ENCODE measurements at regions not wholly inside any gene's neighbourhood (a gene's known extent, or its start where the extent isn't known, plus 50 kb on each side); places are given as distances from the start of the nearest gene placed in this dataset.

DNA sequence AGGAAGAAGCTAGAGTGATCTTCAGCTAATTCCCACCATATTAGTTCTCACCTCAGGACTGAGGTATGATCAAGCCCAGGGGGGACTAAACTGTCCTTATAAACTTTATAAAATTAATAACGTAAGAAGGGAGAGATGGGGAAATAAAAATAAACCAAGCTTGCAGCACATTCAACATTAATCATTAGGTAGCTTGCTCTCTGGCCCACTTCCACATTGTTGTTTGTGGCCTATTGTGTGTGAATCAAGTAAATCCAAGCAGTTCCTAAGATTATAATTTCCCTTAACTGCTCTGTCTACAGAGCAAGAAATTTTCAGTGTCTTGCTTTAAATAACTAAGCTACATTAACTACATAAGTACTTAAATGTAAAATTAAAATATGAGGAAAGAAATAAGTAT, 131.3 kb upstream of the ABCA1 start:
- DNase-seq (ENCODE audit: low read depth in 4 of 4, low spot score in 3 of 4) = no peak

DNA sequence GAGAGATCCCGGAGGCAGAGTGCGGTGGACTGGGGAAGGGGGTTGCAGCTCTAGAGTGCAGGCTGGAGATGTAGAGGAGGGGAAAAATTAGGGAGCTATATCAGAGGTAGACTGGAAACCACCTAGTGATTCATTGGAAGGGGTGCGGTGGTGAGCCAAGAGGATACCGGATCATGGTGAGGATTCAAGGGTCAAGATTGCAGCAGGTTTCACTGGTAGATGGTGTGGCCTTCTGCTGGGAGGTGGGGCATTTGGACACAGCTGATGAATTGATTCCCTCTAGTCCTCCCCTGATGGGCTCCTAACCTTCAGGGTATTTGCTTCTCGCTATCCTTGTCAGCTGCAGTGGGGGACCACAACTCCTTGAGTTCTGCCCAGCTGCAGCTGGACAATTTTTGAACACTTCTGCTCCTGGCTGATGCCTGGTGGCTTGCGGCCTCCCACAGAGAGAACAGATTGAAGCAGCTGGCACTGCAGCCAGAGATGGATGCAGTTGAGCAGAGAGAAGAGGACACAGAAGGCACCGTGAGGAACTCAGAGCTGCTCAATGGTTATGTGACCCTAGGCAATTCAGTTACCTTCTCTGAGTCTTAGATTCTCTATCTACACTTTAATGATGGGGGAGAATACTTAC, 134.4 kb upstream of the ABCA1 start:
- DNase-seq (ENCODE audit: low read depth in 4 of 4, low spot score in 3 of 4) = no peak

DNA sequence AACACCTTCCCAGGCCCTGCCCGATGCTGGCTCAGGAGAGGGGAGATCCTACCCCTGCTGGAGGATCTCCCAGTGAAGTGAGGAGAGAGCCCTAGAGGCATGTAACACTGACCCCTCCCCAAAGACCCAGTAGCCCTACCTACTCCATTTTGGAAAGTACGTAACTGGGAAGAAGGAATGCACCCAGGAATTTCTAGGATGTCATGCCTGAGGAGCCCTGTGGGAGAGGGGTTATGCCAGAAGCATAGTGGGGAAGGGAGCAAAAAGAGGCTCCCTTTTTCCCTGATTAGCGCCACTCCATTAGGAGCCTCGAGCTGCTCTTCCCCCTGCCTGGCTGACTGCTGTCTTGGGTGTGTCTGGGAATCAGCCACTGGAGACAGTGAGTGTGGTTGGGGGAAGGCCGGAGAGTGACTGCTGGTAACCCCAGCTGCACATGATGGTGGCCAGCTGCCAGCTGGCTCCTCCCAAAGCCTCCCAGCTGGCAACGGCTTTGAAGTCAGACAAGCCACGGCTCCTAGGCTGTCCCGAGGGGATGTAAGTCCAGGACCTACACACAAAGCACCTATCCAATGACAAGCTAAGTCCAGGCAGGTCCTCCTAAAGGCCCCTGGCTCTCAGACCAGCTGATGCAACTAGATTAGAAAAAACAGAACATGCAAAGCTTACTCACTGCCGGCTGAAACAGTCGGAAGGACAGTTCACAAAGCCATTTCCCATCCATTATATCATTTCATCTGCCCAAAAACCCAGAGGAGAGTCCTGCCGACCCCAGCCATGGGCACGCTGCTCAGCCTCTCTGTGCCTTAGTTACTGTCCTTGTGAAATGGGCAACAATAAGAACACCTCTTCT, 136.5 kb upstream of the ABCA1 start:
- DNase-seq (ENCODE audit: low read depth in 4 of 4, low spot score in 3 of 4) = peak; percentile 53 to 71 (median 56)

DNA sequence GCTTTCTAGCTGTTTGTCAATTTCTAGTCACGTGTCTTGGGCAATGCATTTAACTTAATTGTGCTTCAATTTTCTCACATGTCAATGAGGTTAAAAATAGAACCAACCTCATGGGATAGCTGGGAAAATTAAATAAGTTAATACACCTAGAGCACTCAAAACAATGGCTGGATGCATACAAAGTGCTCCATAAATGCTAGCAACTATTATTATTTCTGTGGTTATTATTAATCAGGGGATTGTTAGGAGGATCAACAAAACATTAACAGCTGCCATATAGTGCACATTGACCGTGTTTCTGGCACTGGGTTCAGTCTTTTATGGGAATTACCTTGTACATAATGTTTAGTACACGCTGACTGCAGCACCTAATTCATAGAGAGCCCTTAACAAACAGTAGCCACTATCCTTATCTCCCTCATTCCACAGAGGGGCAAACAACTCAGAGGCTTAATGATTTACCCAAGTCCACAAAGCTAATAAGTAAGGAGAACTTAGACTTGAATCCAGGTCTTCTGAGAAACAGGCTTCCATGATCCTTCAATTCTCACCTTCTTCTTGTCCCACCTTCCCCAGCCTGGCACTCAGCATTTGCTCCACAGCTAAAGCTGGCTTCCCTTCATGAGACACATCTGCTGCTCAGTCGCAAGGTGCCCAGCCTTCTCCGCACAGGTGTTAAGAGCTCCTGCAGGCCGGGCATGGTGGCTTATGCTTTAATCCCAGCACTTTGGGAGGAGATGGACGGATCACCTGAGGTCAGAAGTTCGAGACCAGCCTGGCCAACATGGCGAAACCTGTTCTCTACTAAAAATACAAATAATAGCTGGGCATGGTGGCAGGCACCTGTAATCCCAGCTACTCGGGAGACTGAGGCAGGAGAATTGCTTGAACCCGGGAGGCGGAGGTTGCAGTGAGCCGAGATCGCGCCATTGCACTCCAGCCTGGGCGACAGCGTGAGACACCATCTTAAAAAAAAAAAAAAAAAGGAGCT, 137.4 kb upstream of the ABCA1 start:
- DNase-seq (ENCODE audit: low read depth in 4 of 4, low spot score in 3 of 4) = no peak

DNA sequence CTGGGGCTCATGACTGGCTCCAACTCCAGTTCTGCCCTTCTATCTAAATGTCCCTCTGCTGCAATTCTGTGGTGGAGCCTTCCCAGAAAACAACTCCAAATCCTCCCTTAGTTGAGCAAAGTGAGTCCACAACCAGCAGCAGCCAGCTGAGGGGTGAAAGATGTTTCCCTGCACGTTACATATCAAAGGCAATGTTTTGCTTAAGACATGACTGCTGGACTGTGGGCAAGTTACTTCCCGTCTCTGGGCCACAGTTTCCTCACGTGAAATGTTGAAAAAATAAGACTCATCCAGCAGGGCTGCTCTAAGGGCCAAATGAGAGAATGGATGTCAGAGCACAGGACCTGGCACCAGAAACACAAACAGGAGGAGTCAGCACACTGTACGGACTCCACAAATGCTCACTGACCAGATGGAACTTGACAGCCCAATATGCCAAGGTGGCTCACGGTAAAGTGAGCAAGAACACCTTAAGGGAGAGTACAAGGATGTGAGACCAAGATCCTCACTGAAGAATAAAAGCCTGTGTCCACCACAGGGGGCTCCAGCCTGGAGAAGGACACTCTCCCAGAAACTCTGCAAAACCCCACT, 138.4 kb upstream of the ABCA1 start:
- DNase-seq (ENCODE audit: low read depth in 4 of 4, low spot score in 3 of 4) = no peak

DNA sequence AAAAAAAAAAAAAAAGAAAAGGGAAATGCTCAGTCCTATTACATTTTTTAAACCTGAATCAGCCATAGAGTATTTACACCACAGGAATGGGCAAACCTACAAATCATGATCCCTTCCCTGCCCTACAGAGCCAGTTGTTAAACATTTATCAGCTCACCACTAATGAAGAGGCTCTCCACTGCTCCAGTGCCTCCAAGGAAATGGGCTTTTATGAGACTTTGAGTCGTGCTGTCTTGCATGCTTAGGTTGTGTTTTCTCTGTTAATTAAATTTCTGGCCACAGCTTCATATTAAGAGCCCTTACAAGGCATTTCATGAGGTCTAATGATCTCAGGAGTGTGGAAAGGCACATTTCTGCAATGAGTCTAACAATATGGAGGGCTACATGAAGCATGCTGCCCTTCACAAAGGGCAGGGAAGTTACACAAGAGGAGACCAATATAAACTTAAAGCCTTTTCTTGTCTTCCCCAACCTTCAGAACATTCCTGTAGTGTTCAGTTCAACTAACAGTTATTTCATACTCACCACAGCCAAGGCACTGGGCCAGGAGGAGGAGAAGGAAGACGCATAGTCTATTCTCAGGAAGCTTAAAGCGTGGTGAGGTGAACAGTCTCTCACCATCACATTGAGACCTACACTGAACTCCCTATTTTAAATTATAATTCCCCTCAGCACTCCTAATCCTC, 140.1 kb upstream of the ABCA1 start:
- no peak for DNase-seq (ENCODE audit: low read depth in 4 of 4, low spot score in 3 of 4)

DNA sequence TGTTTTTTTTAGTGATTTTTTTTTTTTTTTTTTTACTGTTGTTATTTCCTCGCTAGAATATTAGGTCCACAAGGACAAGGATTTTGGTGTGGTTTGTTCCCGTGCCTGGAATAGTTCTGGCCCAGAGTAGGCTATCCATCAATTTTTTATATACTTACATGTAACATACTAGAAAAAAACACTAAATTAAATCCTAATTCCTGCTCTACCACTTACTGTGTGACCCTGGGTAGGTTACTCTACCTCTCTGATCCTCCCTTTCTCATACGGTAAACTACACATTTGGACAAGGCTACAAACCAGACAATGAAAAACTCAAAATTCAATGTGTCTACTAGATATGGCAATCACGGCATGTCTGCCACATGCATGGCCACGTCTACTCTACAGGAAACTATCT, 141.3 kb upstream of the ABCA1 start:
- no peak for DNase-seq (ENCODE audit: low read depth in 4 of 4, low spot score in 3 of 4)

DNA sequence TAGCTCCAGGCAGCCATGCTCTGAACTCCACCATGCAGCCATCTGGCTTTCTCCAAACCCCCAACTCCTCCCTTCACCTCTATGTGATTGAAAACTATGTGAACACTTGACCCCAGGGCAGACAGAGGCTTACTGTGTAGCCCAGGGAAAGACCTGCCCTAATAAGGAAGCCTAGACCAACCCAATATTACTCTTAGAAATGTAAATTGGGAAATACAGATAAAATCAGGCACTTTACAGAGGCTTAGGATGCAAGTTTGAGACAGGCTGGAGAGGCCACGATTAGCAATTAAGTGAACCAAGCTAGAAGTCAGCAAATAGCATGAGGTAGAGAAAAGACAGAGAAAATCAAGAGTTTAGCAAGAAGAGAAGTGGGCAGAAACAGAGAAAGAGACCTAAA, 141.7 kb upstream of the ABCA1 start:
- DNase-seq (ENCODE audit: low read depth in 4 of 4, low spot score in 3 of 4) = no peak

DNA sequence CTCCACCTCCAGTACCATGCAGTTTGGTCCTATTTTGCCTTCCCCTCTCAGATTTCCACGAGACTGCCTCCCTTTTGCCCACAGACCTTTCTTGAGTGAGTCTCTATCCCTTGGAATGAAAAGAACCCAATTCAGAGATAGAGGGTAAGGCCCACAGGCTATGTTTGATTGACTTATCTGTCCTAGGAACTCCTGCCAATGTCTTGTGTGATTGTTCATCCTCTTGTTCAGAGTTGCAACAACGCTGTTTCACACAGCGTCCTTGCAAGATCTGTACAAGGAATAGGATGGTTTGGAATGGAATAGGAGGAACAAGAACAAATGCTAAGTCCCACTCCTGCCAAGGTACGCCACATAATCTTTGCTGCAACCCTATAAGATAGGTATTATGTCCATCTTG, 142.2 kb upstream of the ABCA1 start:
- DNase-seq (ENCODE audit: low read depth in 4 of 4, low spot score in 3 of 4) = no peak

DNA sequence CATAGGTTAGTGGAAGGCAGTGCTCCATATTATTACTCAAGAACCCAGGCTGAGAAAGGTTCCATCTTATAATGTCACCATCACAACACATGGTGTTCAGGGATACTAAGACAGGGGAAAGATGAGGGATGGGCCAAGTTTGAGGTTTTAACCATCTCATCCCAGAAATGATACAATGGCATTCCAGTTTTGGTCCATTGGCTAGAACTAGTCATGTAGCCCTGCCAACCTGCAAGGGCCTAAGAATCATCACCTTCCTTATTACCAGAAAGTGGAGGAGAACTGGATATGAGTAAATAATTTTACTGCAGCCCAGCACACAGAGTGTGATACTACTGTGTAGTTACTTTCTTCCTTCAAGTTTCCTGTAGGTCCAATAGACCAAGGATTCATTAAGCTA, 144.5 kb upstream of the ABCA1 start:
- DNase-seq (ENCODE audit: low read depth in 4 of 4, low spot score in 3 of 4) = no peak

DNA sequence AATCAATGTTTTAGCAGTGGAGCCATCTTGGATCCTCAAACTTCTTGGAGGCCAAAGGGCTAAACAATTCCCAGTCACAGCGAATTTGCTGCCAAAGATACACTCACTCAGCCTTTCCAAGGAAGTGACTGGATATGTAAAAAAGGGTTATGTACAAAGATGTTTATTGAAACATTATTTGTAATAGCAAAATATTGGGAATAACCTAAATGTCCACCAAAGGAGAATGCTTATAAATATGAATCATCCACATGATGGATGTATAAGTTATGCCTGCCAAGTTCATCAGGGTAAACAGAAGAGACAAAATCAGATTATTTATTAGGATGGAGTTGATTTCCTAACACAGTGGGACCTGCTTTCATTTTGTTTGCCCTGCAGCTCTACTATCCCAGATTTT, 145.2 kb upstream of the ABCA1 start:
- no peak for DNase-seq (ENCODE audit: low read depth in 4 of 4, low spot score in 3 of 4)

DNA sequence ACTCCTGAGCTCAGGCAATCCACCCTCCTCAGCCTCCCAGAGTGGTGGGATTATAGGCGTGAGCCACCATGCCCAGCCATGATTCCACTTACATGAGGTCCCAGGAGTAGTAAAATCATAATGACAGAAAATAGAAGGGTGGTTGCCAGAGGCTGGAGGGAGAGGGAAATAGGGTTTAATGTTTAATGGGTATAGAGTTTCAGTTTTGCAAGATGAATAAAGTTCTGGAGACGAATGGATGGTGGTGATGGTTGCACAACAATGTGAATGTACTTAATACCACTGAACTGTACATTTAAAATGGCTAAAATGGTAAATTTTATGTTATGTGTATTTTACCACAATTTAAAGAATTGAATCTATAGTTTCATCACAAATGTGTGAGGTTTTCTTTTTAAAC, 146.5 kb upstream of the ABCA1 start:
- no peak for DNase-seq (ENCODE audit: low read depth in 4 of 4, low spot score in 3 of 4)

DNA sequence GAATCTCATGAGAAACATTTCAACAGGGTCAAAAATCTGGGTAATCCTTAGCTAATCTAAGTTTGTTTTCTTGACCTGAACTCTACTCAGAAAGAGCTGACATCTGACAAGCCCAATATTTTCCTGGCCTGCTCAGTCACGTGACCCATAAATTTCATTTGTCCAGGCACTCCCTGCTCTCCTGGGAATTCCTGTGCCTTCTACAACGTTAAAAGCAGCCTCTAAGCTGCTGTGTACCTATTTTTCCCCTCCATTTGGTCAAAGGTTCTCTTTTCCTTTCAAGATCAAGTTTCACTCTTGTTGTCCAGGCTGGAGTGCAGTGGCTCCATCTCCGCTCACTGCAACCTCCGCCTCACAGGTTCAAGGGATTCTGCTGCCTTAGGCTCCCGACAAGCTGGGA, 148.8 kb upstream of the ABCA1 start:
- no peak for DNase-seq (ENCODE audit: low read depth in 4 of 4, low spot score in 3 of 4)

DNA sequence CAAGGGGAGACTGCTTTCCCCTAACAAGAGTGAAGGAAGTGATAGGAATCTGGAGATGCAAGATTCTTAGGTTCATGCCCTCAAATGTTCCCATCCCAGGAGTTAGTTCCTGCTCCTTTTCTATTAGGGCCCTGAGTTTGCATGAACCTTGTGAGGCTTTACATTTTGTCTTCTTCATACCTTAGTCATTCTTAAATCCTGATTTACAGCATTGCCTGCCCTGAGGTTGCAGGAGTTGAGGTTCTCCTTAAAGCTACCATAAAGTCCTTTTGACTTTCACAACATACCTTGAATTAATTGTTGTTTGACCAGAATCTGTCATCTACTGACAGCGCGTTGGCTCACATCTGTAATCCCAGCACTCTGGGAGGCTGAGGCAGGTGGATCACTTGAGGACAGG, 151.5 kb upstream of the ABCA1 start:
- DNase-seq (ENCODE audit: low read depth in 4 of 4, low spot score in 3 of 4) = no peak

DNA sequence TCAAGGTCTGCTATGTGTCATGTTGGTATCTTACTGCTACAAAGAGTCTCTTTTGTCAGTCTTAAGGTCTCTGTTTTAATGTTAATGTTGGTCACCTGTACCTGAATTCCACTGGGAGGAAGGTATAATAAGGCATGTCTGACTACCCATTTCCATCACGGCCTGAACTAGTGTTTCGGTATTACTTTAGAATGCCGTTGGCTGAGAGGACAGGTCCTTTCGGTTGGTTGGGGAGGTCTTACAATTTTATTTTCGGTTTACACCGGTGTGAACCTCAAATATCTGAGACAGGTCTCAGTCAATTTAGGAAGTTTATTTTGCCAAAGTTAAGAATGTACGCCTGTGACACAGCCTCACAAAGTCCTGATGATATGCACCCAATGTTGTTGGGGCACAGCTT, 154.9 kb upstream of the ABCA1 start:
- no peak for DNase-seq (ENCODE audit: low read depth in 4 of 4, low spot score in 3 of 4)

DNA sequence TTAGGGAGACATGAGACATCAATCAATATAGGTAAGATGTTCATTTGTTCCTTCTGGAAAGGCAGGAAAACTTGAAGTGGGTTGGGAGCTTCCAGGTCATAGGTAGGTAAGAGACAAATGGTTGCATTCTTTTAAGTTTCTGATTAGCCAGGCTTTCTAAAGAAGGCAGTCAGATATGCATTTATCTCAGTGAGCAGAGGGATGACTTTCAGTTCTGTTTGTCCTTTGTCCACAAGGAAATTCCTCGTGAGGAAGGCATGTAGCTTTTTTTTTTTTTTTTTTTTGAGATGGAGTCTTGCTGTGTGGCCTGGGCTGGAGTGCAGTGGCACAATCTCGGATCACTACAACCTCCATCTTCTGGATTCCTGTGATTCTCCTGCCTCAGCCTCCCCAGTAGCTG, 155.3 kb upstream of the ABCA1 start:
- DNase-seq (ENCODE audit: low read depth in 4 of 4, low spot score in 3 of 4) = no peak

DNA sequence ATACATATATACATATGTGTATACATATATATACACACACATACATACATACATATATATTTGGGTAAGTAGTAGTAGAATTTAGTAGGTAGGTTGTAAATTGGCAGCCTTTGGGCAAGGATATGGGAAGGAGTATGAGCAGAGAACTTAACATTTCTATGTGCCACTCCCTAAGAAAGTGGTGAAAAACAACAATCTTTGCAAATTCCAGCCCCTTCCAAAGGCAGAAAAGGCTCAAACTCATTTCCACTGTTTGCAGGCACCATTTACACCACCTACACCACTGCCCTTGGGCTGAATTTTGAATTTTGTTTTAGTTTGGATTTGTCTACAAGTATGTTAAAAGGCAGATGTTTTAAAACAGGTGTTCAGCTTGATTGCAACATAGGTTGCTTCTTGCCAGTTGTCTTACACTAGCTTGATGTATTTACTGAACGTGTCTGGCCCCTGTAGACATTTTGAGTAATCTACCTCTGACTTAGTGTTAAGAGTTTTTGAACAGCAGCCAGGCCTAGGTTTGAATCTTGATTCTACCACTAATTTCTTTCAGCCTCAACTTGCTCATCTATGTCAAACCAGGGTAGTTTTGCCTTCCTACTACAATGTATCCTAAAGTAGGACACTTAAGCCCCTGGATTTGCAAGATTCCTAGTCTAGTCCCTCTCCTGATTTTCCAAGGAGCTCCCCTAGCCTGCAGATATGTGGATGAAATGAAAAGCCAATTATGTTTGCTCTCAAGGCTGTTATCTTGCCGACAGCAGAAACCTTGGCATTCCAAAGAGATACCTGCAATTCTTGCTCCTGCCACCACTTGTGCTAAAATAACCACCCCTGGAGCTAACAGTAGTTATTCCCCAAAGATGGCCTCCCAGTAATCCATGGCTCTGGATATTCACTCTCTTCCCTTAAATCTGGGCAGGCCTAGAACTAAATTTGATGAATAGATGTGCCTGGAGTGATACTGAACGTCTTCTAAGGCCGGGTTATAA, 156.2 kb upstream of the SLC44A1 start:
- no peak for DNase-seq (ENCODE audit: low read depth in 4 of 4, low spot score in 3 of 4)

DNA sequence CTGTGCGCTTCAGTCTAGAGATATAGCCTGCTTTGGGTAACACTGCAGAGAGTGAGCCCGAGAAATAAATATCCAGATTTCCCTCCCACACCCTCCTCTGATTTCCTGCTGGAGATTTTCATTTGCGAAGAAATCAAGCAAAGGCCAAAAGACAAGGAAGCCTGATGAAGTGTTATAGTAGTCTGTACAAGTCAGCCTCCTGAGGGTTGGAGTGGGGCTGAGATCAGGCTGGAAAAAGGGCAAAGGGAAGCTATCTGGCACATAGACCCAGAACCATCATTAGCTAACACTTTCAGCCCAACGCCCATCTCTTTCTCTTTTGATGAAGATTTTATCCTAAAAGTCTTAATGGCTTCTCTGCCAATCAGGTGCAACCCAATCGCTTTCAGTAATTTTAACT, 154.6 kb upstream of the SLC44A1 start:
- DNase-seq (ENCODE audit: low read depth in 4 of 4, low spot score in 3 of 4) = no peak

DNA sequence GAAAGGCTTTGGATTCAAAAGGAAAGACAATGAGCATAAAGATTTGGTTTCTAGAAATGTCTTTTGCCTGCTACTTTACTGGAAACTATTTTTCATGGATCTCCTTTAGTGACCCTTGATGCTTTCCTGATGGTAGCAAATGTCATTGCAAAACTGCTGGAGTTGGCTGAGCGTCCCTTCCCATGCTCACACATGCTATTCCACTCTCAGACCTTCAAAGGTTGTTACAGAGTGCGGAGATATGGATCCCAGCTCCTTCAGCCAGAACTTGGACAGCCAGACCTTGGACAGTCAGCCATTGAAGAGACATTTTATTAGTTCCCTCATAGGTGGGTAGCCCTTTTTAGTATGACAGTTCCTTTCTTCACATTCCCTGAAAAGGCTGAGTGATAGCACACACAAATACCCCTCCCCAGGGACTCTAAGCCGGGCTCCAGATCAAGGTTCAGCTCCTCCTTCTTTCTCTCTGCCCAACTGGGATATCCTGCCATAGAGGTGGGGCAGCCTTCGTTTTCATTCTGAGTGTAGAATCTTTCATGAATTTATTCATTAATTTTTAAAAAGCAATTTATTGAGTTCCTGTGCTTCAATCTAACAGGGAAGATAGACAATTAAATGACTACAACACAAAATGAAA, 153.3 kb upstream of the SLC44A1 start:
- no peak for DNase-seq (ENCODE audit: low read depth in 4 of 4, low spot score in 3 of 4)

All from left renal pelvis (tissue), 4 donors.